Neural cell (in vitro differentiated cells): ENCODE measurements at regions not wholly inside any gene's neighbourhood (a gene's known extent, or its start where the extent isn't known, plus 50 kb on each side); places are given as distances from the start of the nearest gene placed in this dataset.

Source experiments
- EP300 ChIP-seq: fragments of 450-650 bp; conservative IDR thresholded peaks from 2 replicates; pipeline ENCODE4 v1.6.1; 2014; ENCODE audit warnings: antibody characterized with exemption, mild to moderate bottlenecking, moderate library complexity; ENCODE audit not compliant: poor library complexity, severe bottlenecking
- POLR2AphosphoS5 ChIP-seq: IDR thresholded peaks from 2 replicates; pipeline ENCODE4 v1.6.1; 2012
- RAD21 ChIP-seq: fragments of 450-650 bp; conservative IDR thresholded peaks from 2 replicates; pipeline ENCODE4 v1.6.1; 2014; ENCODE audit warnings: antibody characterized with exemption, mild to moderate bottlenecking, moderate library complexity
- REST ChIP-seq: IDR thresholded peaks from 2 replicates; pipeline ENCODE4 v1.6.1; 2012; ENCODE audit warnings: borderline replicate concordance

DNA sequence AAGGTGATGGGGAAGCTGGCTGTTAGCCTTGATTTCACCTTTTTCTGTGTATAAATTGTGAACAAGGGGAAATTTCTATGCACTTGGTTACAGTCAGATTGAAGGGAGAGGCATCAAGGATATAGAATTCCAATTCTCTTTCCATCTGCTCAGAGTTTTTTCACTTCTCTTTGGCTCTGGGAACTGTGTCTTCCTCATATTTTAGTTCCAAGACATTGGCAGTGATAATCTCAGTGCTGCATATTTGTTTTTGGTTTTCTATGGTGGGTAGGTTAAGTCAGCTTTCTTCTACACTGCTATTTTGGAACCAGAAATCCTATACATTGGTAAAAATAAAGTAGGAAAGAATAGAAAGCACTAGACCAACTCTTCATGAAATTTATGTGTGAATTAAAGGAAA, 569.6 kb upstream of the CXADR start:
- no peak for TF ChIP-seq POLR2AphosphoS5
- no peak for TF ChIP-seq REST
- no peak for TF ChIP-seq EP300
- no peak for TF ChIP-seq RAD21
